ENCODE measurements at regions not wholly inside any gene's neighbourhood (a gene's known extent, or its start where the extent isn't known, plus 50 kb on each side); places are given as distances from the start of the nearest gene placed in this dataset.

GRCh38 chr11:109106151-109106906 lies 315.7 kb upstream of the C11orf87 start:
- no peak for DNase-seq (ENCODE audit: low read depth)

DNA sequence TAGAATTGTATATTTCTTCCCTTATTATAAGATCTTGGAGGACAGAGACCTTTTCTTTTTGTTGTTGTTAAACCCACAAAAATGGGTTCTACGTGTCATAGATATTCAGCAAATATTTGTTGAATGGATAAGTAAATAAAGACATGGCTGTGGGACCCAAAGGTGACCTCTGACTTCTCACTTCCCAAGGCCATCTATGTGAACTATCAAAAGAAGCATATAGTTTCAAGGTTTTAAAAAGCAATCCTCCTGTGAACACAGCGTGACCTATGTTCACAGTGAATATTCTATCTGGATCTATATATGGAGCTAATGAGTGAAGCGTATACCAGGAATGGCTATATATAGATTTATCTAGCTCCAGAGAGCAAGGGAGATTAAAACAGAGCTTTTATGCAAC lies 312.8 kb upstream of the C11orf87 start:
- no peak for DNase-seq (ENCODE audit: low read depth)

- DNase-seq (ENCODE audit: low read depth): no peak
Observed at GRCh38 chr11:109109571-109110315, 312.2 kb upstream of the C11orf87 start.

- DNase-seq (ENCODE audit: low read depth): no peak
Observed at GRCh38 chr11:109112261-109112660, 309.7 kb upstream of the C11orf87 start.

DNA sequence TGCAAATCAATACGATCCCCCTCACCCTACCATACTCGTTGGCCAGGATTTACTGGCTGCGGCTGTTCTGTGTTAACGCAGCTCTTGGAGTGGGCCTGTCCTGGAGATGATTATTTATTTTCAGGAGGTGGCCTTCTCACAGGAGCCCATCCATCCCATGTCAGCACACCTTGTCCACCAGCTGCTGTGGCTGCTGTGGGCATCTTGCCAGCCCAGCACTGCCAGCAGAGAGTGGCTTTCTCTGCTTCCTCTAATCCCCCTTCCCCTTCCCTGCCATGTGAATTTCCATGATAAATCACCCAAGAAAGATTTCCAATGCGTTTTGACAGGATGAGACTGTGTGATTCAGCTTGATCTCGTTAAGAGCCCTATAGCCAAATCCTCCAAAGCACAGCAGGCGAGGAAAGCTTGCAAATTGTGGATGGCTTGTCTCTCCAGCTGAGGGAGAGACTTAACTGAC lies 309.1 kb upstream of the C11orf87 start:
- no peak for DNase-seq (ENCODE audit: low read depth)

GRCh38 chr11:109120341-109120740 lies 301.6 kb upstream of the C11orf87 start:
- DNase-seq (ENCODE audit: low read depth): no peak

GRCh38 chr11:109121173-109121932 lies 300.6 kb upstream of the C11orf87 start:
- no peak for DNase-seq (ENCODE audit: low read depth)

GRCh38 chr11:109123816-109124787 lies 297.9 kb upstream of the C11orf87 start:
- no peak for DNase-seq (ENCODE audit: low read depth)

GRCh38 chr11:109130910-109131309 lies 291.1 kb upstream of the C11orf87 start:
- no peak for DNase-seq (ENCODE audit: low read depth)

DNA sequence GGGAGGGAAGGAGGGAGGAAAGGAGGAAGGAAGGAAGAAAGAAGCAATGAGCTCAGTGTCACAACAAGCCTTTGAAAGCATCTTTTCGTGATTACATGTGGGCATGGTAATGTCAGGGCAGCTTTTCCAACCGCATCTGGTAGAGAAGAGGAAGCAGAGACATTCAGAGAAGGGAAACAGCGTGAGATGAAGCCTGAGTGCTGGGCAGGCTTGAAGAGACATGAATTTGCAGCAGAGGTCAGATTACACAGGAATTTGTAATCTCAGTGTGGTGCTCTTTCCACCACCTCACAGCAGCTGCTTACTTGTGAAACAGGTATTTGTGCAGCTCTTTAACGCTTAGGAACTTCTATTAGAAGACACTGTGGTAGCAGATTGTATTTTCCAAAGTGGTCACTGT lies 289.5 kb upstream of the C11orf87 start:
- DNase-seq (ENCODE audit: low read depth): no peak

- no peak for DNase-seq (ENCODE audit: low read depth)
Observed at GRCh38 chr11:109133159-109133558, 288.8 kb upstream of the C11orf87 start.

- DNase-seq (ENCODE audit: low read depth): no peak
Observed at GRCh38 chr11:109135627-109136026, 286.4 kb upstream of the C11orf87 start.

DNA sequence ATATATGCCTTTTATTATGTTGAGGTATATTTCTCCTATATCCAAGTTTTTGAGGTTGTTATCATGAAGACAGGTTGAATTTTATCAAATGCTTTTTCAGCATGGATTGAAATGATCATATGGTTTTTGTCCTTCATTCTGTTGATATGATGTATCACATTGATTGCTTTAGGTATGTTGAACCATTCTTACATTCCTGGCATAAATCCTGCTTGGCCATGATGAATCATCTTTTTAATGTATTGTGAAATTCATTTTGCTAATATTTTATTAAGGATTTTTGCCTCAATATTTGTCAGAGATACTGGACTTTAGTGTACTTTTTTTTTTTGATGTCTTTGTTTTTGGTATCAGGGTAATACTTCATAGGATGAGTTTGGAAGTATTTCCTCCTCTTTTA lies 283.8 kb upstream of the C11orf87 start:
- peak; percentile 2 for DNase-seq (ENCODE audit: low read depth)

GRCh38 chr11:109140426-109140825 lies 281.6 kb upstream of the C11orf87 start:
- DNase-seq (ENCODE audit: low read depth): no peak

DNA sequence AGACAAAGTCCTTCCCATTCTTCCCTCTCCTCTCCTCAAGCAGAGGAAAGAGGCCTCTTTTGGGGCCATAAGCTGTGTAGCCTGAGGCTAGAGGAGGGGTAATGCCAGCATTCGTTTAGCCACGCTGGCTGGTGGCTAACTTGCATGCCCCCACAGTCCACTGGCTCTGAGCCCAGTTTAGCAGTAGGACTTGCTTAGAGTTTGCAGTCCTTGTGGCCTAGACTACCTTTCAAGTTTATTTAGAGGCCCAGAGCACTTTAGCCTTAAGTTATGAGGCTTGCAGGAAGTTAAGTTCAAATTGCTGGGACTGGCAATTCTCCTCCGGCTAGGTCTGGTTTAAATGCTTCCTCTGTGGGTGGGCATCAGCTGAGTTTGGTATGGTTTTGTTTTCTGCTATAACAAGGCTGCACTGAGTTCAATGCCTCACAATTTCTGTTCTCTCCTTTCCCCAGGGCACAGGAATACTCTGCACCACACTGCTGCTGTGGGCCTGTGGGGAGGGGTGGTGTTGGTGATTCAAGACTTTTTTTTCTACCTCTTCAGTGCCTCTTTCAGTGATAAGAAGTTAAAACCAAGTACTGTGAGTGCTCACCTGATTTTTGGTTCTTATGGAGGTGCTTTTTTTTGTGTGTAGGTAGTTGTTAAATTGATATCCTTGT lies 281.0 kb upstream of the C11orf87 start:
- no peak for DNase-seq (ENCODE audit: low read depth)

GRCh38 chr11:109145287-109145686 lies 276.7 kb upstream of the C11orf87 start:
- DNase-seq (ENCODE audit: low read depth): no peak

DNA sequence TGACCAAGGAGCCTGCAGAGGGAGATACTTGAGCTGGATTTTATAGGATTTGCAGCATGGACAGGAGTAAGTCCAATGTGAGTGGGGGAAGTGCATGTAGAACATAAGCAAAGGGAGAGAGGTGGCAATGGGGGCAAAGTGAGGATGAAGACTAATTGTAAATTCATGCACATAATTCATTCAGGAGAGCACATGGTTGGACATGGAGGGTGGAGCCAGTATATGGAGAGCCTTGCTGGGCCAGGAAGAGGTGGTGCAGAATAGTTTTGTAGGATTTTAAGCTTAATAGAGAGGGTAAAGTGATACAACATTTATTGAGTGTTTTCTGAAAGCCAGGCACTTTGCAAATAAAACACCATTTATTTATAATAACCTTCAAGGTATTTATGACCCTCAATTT lies 274.3 kb upstream of the C11orf87 start:
- no peak for DNase-seq (ENCODE audit: low read depth)

GRCh38 chr11:109148669-109149068 lies 273.3 kb upstream of the C11orf87 start:
- DNase-seq (ENCODE audit: low read depth): no peak

DNA sequence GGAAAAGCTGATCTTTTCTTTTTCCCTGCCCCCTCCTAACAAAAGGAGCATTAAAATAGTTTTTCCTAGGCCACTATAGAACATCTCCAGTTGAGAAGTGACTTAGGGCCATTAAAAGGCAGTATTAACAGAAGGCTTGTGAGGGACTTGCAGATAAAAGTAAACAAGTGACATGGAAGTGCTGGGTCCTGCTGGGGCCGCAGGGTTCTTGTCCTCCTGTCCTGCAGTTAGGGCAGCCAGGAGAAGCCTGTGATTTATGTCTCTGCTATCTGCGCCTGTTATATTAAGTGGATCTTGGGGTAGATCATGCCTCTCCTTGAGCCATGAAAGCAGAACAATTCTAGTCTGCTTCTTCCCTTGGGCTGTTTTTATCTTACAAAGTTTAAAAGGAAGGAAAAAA lies 271.4 kb upstream of the C11orf87 start:
- no peak for DNase-seq (ENCODE audit: low read depth)

DNA sequence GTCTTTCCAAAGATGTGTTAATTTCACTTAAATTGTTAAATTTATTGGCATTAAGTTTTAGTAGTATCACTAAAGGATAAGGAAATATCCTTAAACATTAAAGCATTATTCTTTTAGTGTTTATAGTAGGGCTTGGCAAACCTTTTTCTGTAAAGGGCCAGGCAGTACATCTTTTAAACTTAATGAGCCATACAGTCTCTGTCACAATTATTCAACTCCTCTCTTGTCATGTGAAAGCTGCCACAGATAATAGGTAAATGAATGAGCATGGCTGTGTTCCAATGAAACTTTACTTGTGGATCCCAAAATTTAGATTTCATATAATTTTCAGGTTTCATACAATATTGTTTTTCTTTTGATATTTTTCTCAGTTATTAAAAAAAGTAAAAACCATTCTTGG lies 268.2 kb upstream of the C11orf87 start:
- no peak for DNase-seq (ENCODE audit: low read depth)

DNA sequence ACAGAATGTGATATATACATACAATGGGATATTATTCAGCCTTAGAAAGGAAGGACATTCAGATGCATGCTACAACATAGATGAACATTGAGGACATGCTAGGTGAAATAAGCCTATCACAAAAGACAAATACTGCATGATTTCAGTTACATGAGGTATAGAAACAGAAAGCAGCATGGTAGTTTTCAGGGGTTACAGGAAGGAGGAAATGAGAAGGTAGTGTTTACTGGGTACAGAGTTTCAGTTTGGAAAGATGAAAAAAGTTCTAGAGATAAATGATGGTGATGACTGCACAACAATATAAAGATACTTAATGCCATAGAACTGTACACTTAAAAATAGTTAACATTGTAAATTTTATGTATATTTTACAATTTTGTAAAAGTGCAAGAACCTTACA lies 266.7 kb upstream of the C11orf87 start:
- no peak for DNase-seq (ENCODE audit: low read depth)
